MM.1S (cell line): ENCODE measurements at regions not wholly inside any gene's neighbourhood (a gene's known extent, or its start where the extent isn't known, plus 50 kb on each side); places are given as distances from the start of the nearest gene placed in this dataset.

Experiments used
- DNase-seq: peaks from one replicate; pipeline ENCODE4 v3.0.0-alpha.2; 2015
- H2AFZ ChIP-seq: fragments of 300-600 bp; sonication (generic); 2 replicates; pipeline ENCODE4 v1.6.0; 2016; ENCODE audit warnings: antibody characterized with exemption, low read length
- H3F3A ChIP-seq: fragments of 300-600 bp; sonication (generic); 2 replicates; pipeline ENCODE4 v1.6.1; 2016; ENCODE audit warnings: mild to moderate bottlenecking, antibody characterized with exemption, low read length, moderate library complexity, mixed read lengths; ENCODE audit not compliant: insufficient read depth
- H3K27ac ChIP-seq: fragments of 300-600 bp; sonication (generic); 2 replicates; pipeline ENCODE4 v1.5.1; 2016; ENCODE audit warnings: mild to moderate bottlenecking, low read length
- H3K27me3 ChIP-seq: fragments of 300-600 bp; sonication (generic); replicated peaks from 2 replicates; pipeline ENCODE4 v1.6.0; 2016; ENCODE audit warnings: low read length; ENCODE audit not compliant: insufficient read depth
- H3K36me3 ChIP-seq: fragments of 300-600 bp; sonication (generic); replicated peaks from 2 replicates; pipeline ENCODE4 v1.6.1; 2016; ENCODE audit warnings: mild to moderate bottlenecking, low read length, mixed read lengths; ENCODE audit not compliant: insufficient read depth
- H3K4me1 ChIP-seq: fragments of 300-600 bp; sonication (generic); 2 replicates; pipeline ENCODE4 v1.6.1; 2016; ENCODE audit warnings: low read length, mixed read lengths
- H3K4me2 ChIP-seq: fragments of 300-600 bp; sonication (generic); 2 replicates; pipeline ENCODE4 v1.6.0; 2016; ENCODE audit warnings: low read depth, low read length
- H3K4me3 ChIP-seq: fragments of 300-600 bp; sonication (generic); 2 replicates; pipeline ENCODE4 v1.5.1; 2016; ENCODE audit warnings: low read length, mixed read lengths
- H3K79me2 ChIP-seq: fragments of 300-600 bp; sonication (generic); 2 replicates; pipeline ENCODE4 v1.6.1; 2016; ENCODE audit warnings: mixed run types, low read length, mixed read lengths
- H3K9ac ChIP-seq: fragments of 300-600 bp; sonication (generic); 2 replicates; pipeline ENCODE4 v1.6.1; 2016; ENCODE audit warnings: low read length, mixed read lengths
- H3K9me2 ChIP-seq: fragments of 300-600 bp; sonication (generic); replicated peaks from 2 replicates; pipeline ENCODE4 v1.6.1; 2016; ENCODE audit warnings: mild to moderate bottlenecking, low read length, mixed read lengths; ENCODE audit not compliant: insufficient read depth
- H3K9me3 ChIP-seq: fragments of 300-600 bp; sonication (generic); replicated peaks from 2 replicates; pipeline ENCODE4 v1.6.1; 2016; ENCODE audit warnings: mild to moderate bottlenecking, low read length, mixed read lengths; ENCODE audit not compliant: insufficient read depth
- H4K20me1 ChIP-seq: fragments of 300-600 bp; sonication (generic); 2 replicates; pipeline ENCODE4 v1.6.1; 2016; ENCODE audit warnings: mild to moderate bottlenecking, low read length, moderate library complexity, mixed read lengths; ENCODE audit not compliant: insufficient read depth
- EZH2 ChIP-seq: fragments of 300-600 bp; sonication (generic); optimal IDR thresholded peaks from 2 replicates; pipeline ENCODE3; 2017; ENCODE audit warnings: low read depth, mild to moderate bottlenecking, antibody characterized with exemption, low read length, mixed read lengths
- EZH2phosphoT487 ChIP-seq: fragments of 300-600 bp; sonication (generic); IDR thresholded peaks from 2 replicates; pipeline ENCODE4 v1.6.1; 2018; ENCODE audit warnings: antibody characterized with exemption, low read length
- TF ChIP-seq, protein P1 (sequence below): fragments of 300-600 bp; sonication (generic); IDR thresholded peaks from 2 replicates; pipeline ENCODE4 v1.5.1; 2016; ENCODE audit warnings: antibody characterized with exemption, low read length, mixed read lengths

DNA sequence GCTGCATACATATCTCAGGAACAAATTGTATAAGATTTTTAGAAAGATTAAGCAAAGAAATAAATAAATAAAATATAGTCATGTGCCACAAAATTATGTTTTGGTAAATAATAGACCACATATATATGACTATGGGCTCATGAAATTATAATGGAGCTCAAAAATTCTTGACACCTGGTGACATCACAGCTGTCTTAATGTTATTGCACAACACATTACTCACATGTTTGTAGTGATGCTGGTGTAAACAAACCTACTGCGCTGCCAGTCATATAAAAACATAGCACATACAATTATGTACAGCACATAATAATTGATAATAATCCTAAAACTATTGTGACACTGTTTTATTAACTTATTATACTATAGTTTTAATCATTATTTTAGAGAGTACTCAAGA is 1159.1 kb downstream of the SI start:
- 0 out of 2 replicates have a peak, but pooled peaks cover 3% of the 10 kb centered on the region for H3K9me3 ChIP-seq
- no peaks in the 10 kb centered on the region for H4K20me1 ChIP-seq
- no peaks in the 10 kb centered on the region for H3K9me2 ChIP-seq
- H3K4me3 ChIP-seq = no peak overlapping the region
- H3K79me2 ChIP-seq = no peaks in the 10 kb centered on the region
- no peaks in the 10 kb centered on the region for H3F3A ChIP-seq
- H3K27me3 ChIP-seq = no peaks in the 10 kb centered on the region
- no peak overlapping the region for H3K4me2 ChIP-seq
- no peak overlapping the region for H3K27ac ChIP-seq
- H3K4me1 ChIP-seq = peaks cover 4% of the 10 kb centered on the region; the same call in 1 of the 2 replicates
- no peak for TF ChIP-seq EZH2phosphoT487
- TF ChIP-seq EZH2 = no peak
- H3K9ac ChIP-seq = no peak overlapping the region
- H3K36me3 ChIP-seq = no peaks in the 10 kb centered on the region
- no peak overlapping the region for H2AFZ ChIP-seq
- no peak for DNase-seq

DNA sequence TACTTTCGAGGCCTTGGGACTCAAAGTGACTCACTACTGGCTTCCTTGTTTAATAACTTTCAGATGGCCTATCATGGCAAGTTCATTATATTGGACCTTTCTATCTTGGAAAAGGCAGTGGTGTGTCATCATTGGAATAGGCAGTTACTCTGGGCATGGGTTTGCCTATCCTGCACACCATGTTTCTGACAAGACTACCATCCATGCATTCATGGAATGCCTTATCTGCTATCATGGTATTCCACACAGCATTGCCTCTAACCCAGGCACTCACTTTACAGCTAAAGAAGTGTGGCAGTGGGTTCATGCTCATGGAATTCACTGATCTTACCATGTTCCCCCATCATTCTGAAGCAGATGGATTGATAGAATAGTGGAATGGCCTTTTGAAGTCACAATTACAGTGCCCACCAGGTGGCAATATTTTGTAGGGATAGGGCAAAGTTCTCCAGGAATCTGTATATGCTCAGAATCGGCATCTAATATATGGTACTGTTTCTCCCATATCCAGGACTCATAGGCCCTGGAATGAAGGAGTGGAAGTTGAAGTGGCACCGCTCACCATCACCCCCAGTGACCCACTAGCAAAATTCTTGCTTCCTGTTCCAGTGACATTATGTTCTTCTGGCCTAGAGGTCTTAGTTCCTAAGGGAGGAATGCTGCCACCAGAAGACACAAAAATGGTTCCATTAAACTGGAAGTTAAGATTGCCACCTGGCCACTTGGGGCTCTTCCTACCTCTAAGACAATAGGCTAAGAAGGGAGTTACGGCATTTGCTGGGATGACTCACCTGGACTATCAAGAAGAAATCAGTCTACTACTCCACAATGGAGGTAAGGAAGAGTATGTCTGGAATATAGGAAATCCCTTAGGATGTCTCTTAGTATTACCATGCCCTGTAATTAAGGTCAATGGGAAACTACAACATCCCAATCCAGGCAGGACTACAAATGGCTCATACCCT is 1161.4 kb downstream of the SI start:
- 0 out of 2 replicates have a peak, but pooled peaks cover 3% of the 10 kb centered on the region for H3K9me3 ChIP-seq
- H2AFZ ChIP-seq = no peak overlapping the region
- no peak for TF ChIP-seq EZH2
- TF ChIP-seq EZH2phosphoT487 = no peak
- TF ChIP-seq, protein P1, sequence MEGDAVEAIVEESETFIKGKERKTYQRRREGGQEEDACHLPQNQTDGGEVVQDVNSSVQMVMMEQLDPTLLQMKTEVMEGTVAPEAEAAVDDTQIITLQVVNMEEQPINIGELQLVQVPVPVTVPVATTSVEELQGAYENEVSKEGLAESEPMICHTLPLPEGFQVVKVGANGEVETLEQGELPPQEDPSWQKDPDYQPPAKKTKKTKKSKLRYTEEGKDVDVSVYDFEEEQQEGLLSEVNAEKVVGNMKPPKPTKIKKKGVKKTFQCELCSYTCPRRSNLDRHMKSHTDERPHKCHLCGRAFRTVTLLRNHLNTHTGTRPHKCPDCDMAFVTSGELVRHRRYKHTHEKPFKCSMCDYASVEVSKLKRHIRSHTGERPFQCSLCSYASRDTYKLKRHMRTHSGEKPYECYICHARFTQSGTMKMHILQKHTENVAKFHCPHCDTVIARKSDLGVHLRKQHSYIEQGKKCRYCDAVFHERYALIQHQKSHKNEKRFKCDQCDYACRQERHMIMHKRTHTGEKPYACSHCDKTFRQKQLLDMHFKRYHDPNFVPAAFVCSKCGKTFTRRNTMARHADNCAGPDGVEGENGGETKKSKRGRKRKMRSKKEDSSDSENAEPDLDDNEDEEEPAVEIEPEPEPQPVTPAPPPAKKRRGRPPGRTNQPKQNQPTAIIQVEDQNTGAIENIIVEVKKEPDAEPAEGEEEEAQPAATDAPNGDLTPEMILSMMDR = peak; percentile 52
- DNase-seq = peak; percentile 31
- no peaks in the 10 kb centered on the region for H3K27me3 ChIP-seq
- H3K4me1 ChIP-seq = no peaks in the 10 kb centered on the region
- no peaks in the 10 kb centered on the region for H3F3A ChIP-seq
- H3K27ac ChIP-seq = no peak overlapping the region
- H4K20me1 ChIP-seq = no peaks in the 10 kb centered on the region
- H3K36me3 ChIP-seq = no peaks in the 10 kb centered on the region
- no peak overlapping the region for H3K9ac ChIP-seq
- no peaks in the 10 kb centered on the region for H3K79me2 ChIP-seq
- no peak overlapping the region for H3K4me3 ChIP-seq
- H3K9me2 ChIP-seq = no peaks in the 10 kb centered on the region
- no peak overlapping the region for H3K4me2 ChIP-seq

DNA sequence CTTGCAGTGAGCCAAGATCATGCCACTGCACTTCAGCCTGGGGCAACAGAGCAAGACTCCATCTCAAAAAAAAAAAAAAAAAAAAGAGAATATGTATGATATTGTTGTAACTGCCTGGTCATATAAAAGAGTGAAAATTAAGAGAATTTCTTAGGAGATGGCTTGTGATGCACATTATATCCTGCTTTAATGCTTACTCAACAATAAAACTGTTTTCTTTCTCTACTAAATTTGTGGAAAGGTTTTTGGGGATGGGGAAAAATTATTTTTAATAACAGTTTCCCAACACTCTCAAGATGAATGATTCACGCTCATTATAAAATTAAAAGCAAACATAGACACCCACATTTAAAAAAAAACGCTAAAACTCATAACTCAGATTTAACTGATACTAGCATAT is 1163.0 kb downstream of the SI start:
- no peaks in the 10 kb centered on the region for H3K36me3 ChIP-seq
- no peak overlapping the region for H3K9ac ChIP-seq
- DNase-seq = no peak
- TF ChIP-seq, protein P1 = no peak
- no peak for TF ChIP-seq EZH2
- no peak for TF ChIP-seq EZH2phosphoT487
- H3K9me3 ChIP-seq = 0 out of 2 replicates have a peak, but pooled peaks cover 3% of the 10 kb centered on the region
- no peaks in the 10 kb centered on the region for H3K79me2 ChIP-seq
- H3K4me2 ChIP-seq = no peak overlapping the region
- H3K27me3 ChIP-seq = no peaks in the 10 kb centered on the region
- no peaks in the 10 kb centered on the region for H3K9me2 ChIP-seq
- no peaks in the 10 kb centered on the region for H4K20me1 ChIP-seq
- H2AFZ ChIP-seq = no peak overlapping the region
- H3K27ac ChIP-seq = no peak overlapping the region
- no peaks in the 10 kb centered on the region for H3F3A ChIP-seq
- no peak overlapping the region for H3K4me3 ChIP-seq
- no peaks in the 10 kb centered on the region for H3K4me1 ChIP-seq

DNA sequence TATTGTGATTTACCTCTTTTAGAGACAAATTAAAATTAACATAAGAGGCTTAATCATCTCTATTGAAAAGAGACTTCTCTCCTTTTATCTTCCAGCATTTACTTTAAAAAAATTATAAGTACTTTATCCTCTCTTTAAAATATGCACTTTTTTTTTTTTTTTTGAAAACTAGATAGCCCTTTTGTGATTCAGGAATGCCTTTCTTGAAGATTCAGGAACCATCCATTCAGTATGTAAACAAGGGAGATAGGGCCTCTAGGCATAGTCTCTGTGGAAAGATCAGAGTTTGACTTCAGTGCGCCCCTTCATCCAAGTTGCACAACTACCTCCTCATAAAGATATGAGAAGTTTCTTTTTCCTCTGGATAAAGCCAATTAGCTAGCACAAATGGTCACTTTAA is 1163.7 kb downstream of the SI start:
- H4K20me1 ChIP-seq = no peaks in the 10 kb centered on the region
- no peaks in the 10 kb centered on the region for H3K9me2 ChIP-seq
- H3K79me2 ChIP-seq = no peaks in the 10 kb centered on the region
- H3K4me2 ChIP-seq = no peak overlapping the region
- H3K27me3 ChIP-seq = no peaks in the 10 kb centered on the region
- no peak overlapping the region for H3K9ac ChIP-seq
- H3K4me3 ChIP-seq = no peak overlapping the region
- H3K4me1 ChIP-seq = no peaks in the 10 kb centered on the region
- no peaks in the 10 kb centered on the region for H3K9me3 ChIP-seq
- no peaks in the 10 kb centered on the region for H3K36me3 ChIP-seq
- H2AFZ ChIP-seq = no peak overlapping the region
- no peak overlapping the region for H3K27ac ChIP-seq
- no peak for TF ChIP-seq EZH2
- H3F3A ChIP-seq = no peaks in the 10 kb centered on the region
- no peak for DNase-seq
